ENCODE measurements at regions not wholly inside any gene's neighbourhood (a gene's known extent, or its start where the extent isn't known, plus 50 kb on each side); places are given as distances from the start of the nearest gene placed in this dataset.

GRCh38 chr10:109698882-109699664 is 224.2 kb downstream of the XPNPEP1 start:
- intact Hi-C loops (cut with micrococcal nuclease; ENCODE audit: unreplicated experiment) = no loop called here
- Histone ChIP-seq H3K4me2 (ENCODE audit: low read length) (no peak overlapping the region), H3K36me3 (ENCODE audit: insufficient read depth, low read length) (no peaks in the 10 kb centered on the region), H2AFZ (ENCODE audit: low read length) (no peak overlapping the region), H3K9me3 (ENCODE audit: low read length) (no peaks in the 10 kb centered on the region), H3K27ac (ENCODE audit: low read depth, low read length, poor library complexity, severe bottlenecking) (no peak overlapping the region), H3K4me3 (ENCODE audit: low read depth, low read length, poor library complexity, severe bottlenecking) (no peak overlapping the region), H4K20me1 (ENCODE audit: insufficient read depth, low read length) (no peaks in the 10 kb centered on the region), H3K4me1 (ENCODE audit: insufficient read depth, low read length, poor library complexity, severe bottlenecking) (no peaks in the 10 kb centered on the region), H3K9me2 (ENCODE audit: insufficient read depth, low read length) (no peaks in the 10 kb centered on the region), H3K79me2 (ENCODE audit: insufficient read depth, low read depth, low read length) (no peaks in the 10 kb centered on the region)
- TF ChIP-seq EZH2phosphoT487 (IDR thresholded peaks at IDR 0.05; ENCODE audit: borderline replicate concordance, low read depth, low read length) (no peak), CTCF (conservative IDR thresholded peaks at IDR 0.05; ENCODE audit: low read length) (no peak)
- no TSS peak for BruUV-seq (replicated peaks)
- ChIA-PET CTCF (ENCODE audit: unreplicated experiment) (no interaction called here), POLR2A (no interaction called here)
- no peak for DNase-seq (ENCODE audit: low spot score)

DNA sequence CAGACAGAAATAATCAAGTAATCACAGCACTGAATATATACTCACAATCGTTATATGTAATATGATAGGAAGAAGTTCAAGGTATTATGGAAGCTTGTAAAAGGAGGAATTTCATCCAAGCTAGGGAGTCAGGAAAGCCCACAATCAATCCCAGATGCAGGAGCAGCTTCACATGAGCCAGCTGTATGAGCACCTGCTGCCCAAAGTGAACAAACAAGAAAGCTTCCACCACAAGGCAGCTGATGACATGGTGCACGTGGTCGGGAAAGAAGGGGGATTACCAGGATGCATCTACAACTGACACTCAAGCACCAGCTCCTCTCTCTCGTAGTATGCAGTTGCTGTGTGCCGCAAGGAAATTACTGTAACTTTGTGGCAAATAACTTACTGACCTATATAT is 225.2 kb downstream of the XPNPEP1 start:
- H3K9me3 ChIP-seq (ENCODE audit: low read length) = no peaks in the 10 kb centered on the region
- no peaks in the 10 kb centered on the region for H4K20me1 ChIP-seq (ENCODE audit: insufficient read depth, low read length)
- H3K9me2 ChIP-seq (ENCODE audit: insufficient read depth, low read length) = no peaks in the 10 kb centered on the region
- H3K79me2 ChIP-seq (ENCODE audit: insufficient read depth, low read depth, low read length) = no peaks in the 10 kb centered on the region
- H3K4me2 ChIP-seq (ENCODE audit: low read length) = no peak overlapping the region
- H3K4me3 ChIP-seq (ENCODE audit: low read depth, low read length, poor library complexity, severe bottlenecking) = no peak overlapping the region
- POLR2A ChIA-PET = interaction anchor here (0.8 kb wide), 1 partner anchor 13 kb away, joined by 3 read pairs; no protein-coding TSS in a partner anchor
- H3K36me3 ChIP-seq (ENCODE audit: insufficient read depth, low read length) = no peaks in the 10 kb centered on the region
- no peak for TF ChIP-seq CTCF (conservative IDR thresholded peaks at IDR 0.05; ENCODE audit: low read length)
- TF ChIP-seq EZH2phosphoT487 (IDR thresholded peaks at IDR 0.05; ENCODE audit: borderline replicate concordance, low read depth, low read length) = no peak
- intact Hi-C loops (cut with micrococcal nuclease; ENCODE audit: unreplicated experiment) = no loop called here
- CTCF ChIA-PET (ENCODE audit: unreplicated experiment) = no interaction called here
- no peak for DNase-seq (ENCODE audit: low spot score)
- no peak overlapping the region for H2AFZ ChIP-seq (ENCODE audit: low read length)
- no peak overlapping the region for H3K27ac ChIP-seq (ENCODE audit: low read depth, low read length, poor library complexity, severe bottlenecking)
- no peaks in the 10 kb centered on the region for H3K4me1 ChIP-seq (ENCODE audit: insufficient read depth, low read length, poor library complexity, severe bottlenecking)
- no TSS peak for BruUV-seq (replicated peaks)

All from OCI-LY7 (cell line).